HG02571 (cell line): ENCODE measurements at regions not wholly inside any gene's neighbourhood (a gene's known extent, or its start where the extent isn't known, plus 50 kb on each side); places are given as distances from the start of the nearest gene placed in this dataset.

Experiments
- ATAC-seq: cut with Tn5 transposase; IDR thresholded peaks from one replicate; pipeline ENCODE4 v1.9.1; 2021; ENCODE audit warnings: mild to moderate bottlenecking, moderate library complexity; ENCODE audit not compliant: unreplicated experiment

- no peak for ATAC-seq
Measured at GRCh38 chr7:91811641-91812040, 68.9 kb downstream of the MTERF1 start.

GRCh38 chr7:91812388-91812787 is 68.1 kb downstream of the MTERF1 start:
- ATAC-seq: no peak

GRCh38 chr7:91814189-91814588 is 66.3 kb downstream of the MTERF1 start:
- no peak for ATAC-seq
